ENCODE measurements at regions not wholly inside any gene's neighbourhood (a gene's known extent, or its start where the extent isn't known, plus 50 kb on each side); places are given as distances from the start of the nearest gene placed in this dataset.

DNA sequence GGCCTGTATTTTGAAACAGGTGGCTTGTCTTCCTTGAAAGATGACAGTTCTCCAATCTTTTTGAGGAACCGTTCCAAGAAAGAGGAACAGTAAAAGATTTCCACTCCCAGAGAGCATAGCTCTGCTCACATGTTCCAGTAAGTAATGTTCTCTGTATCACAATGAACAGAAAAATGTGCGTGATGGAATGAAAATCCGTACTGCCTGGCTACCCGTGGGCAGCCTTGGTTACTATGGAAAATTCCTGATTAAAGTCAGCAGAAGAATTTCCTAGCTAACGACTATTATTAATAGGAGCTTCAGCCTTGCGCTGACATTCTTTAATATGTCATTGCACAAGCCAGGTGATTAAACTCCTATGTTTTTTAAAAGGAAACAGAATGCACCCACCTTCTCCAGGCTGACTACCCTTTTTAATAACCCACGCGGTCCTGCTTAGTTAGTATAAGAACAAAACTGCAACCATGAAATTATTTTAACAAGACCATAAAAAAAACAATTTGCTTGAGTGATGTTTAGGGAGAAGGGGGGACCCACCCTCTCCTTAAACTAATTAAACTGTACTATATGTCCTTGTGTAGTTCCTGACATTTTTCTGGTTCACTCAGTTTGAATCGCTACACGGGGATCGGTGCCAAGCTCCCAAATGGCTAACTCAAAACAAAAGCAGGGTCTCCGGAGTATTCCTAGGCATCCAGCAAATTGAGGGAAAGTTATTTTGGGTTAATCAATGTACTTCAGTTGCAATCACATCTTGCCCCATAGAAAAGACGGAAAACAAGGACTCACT is 54.8 kb upstream of the CPEB4 start:
- 33% methylated on average over 1 of the region's 13 CpGs; no CpG with 5 or more reads in 1 of the 2 experiments for WGBS, 2 experiments (ENCODE audit: extremely low coverage in 2 of 2, insufficient read length in 1 of 2)
- POLR2A ChIA-PET (ENCODE audit: unreplicated experiment): no interaction called here

More for the DNA sequence above, 54.8 kb upstream of the CPEB4 start:
- CTCF ChIA-PET: interaction anchor here (1.1 kb wide), 1 partner anchor 203 kb away, joined by 3 read pairs; no protein-coding TSS in a partner anchor
- Histone ChIP-seq H3K4me1 (ENCODE audit: control insufficient read depth, insufficient read depth, low read length) (peaks cover 5% of the 10 kb centered on the region; the same call in 1 of the 2 replicates), H3K4me3 (ENCODE audit: insufficient read depth, low read depth, low read length) (no peak overlapping the region), H3K27ac (ENCODE audit: insufficient read depth, low read length) (no peak overlapping the region), H2AK5ac (ENCODE audit: low read depth, low read length) (no peak overlapping the region), H2BK15ac (ENCODE audit: low read depth, low read length) (no peak overlapping the region), H4K8ac (ENCODE audit: low read depth in 2 of 2, low read length in 2 of 2) (no peak overlapping the region), H3K79me1 (ENCODE audit: low read depth in 1 of 2, low read length in 2 of 2) (no peaks in the 10 kb centered on the region), H3K9me1 (ENCODE audit: insufficient read depth, low read length) (no peaks in the 10 kb centered on the region), H3K23ac (ENCODE audit: low read depth, low read length) (no peak overlapping the region), H3K36me3 (ENCODE audit: control insufficient read depth, insufficient read depth, low read length) (no peaks in the 10 kb centered on the region), H2AK9ac (replicated peaks; ENCODE audit: low read depth, low read length, poor library complexity) (no peak overlapping the region), H2AFZ (replicated peaks; ENCODE audit: low read length, poor library complexity) (no peak overlapping the region), H3K4me2 (ENCODE audit: low read depth, low read length) (no peak overlapping the region; the same call in 1 of the 2 replicates), H2BK20ac (ENCODE audit: low read depth, low read length) (no peak overlapping the region), H3K18ac (ENCODE audit: low read depth, low read length) (no peak overlapping the region), H3K56ac (ENCODE audit: extremely low read depth, insufficient read depth, low read length) (no peak overlapping the region), H4K20me1 (ENCODE audit: insufficient read depth, low read length) (no peaks in the 10 kb centered on the region), H3K9ac (ENCODE audit: low read depth, low read length) (no peak overlapping the region), H3K27me3 (ENCODE audit: control insufficient read depth, insufficient read depth, low read length) (peaks cover 4% of the 10 kb centered on the region; the same call in 1 of the 2 replicates), H2BK5ac (ENCODE audit: low read depth, low read length, poor library complexity, severe bottlenecking) (no peak overlapping the region), H3K9me3 (ENCODE audit: control insufficient read depth, insufficient read depth, low read length) (no peaks in the 10 kb centered on the region), H3K14ac (replicated peaks; ENCODE audit: low read depth, low read length) (no peak overlapping the region), H4K91ac (ENCODE audit: insufficient read depth, low read depth, low read length) (no peak overlapping the region), H4K5ac (ENCODE audit: low read depth, low read length) (no peak overlapping the region), H3K4ac (ENCODE audit: low read depth, low read length) (no peak overlapping the region), H2BK120ac (ENCODE audit: low read depth, low read length) (no peak overlapping the region)
- no TSS peak for BruUV-seq (replicated peaks)
- TF ChIP-seq CHD1 (IDR thresholded peaks at IDR 0.05; ENCODE audit: low read depth, low read length) (no peak), POLR2A (IDR thresholded peaks at IDR 0.05; ENCODE audit: low read depth, low read length) (no peak), BHLHE40 (IDR thresholded peaks at IDR 0.05; ENCODE audit: low read depth, low read length) (no peak), MAFK (IDR thresholded peaks at IDR 0.05; ENCODE audit: low read depth, low read length) (no peak), RFX5 (IDR thresholded peaks at IDR 0.05; ENCODE audit: low read depth, low read length) (no peak), CEBPB (IDR thresholded peaks at IDR 0.05; ENCODE audit: low read depth, low read length) (no peak)
- TF ChIP-seq, protein P1, sequence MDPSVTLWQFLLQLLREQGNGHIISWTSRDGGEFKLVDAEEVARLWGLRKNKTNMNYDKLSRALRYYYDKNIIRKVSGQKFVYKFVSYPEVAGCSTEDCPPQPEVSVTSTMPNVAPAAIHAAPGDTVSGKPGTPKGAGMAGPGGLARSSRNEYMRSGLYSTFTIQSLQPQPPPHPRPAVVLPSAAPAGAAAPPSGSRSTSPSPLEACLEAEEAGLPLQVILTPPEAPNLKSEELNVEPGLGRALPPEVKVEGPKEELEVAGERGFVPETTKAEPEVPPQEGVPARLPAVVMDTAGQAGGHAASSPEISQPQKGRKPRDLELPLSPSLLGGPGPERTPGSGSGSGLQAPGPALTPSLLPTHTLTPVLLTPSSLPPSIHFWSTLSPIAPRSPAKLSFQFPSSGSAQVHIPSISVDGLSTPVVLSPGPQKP (IDR thresholded peaks at IDR 0.05; ENCODE audit: borderline replicate concordance, low read depth, low read length): no peak
- dilution Hi-C loops (cut with HindIII; ENCODE audit: low sequenced_read_pairs, unreplicated experiment) (no loop called here), in situ Hi-C loops (cut with MboI; ENCODE audit: low sequenced_read_pairs) (no loop called here), intact Hi-C loops (cut with micrococcal nuclease) (no loop called here)
- DNase-seq (no peak), ATAC-seq (ENCODE audit: low read depth) (no peak)
